ENCODE measurements at regions not wholly inside any gene's neighbourhood (a gene's known extent, or its start where the extent isn't known, plus 50 kb on each side); places are given as distances from the start of the nearest gene placed in this dataset.

GRCh38 chr7:26000841-26001240 is 151.2 kb upstream of the NFE2L3 start:
- Histone ChIP-seq H3K4me3 (no peak overlapping the region), H3K27ac (no peak overlapping the region), H3K36me3 (no peaks in the 10 kb centered on the region), H3K9me3 (no peaks in the 10 kb centered on the region), H3K4me1 (peaks cover 0 to 10% (median 0%) of the 10 kb centered on the region in 4 donors), H3K27me3 (no peaks in the 10 kb centered on the region)
- TF ChIP-seq CTCF (IDR thresholded peaks at IDR 0.05) (no peak), POLR2AphosphoS5 (IDR thresholded peaks at IDR 0.05) (no peak), POLR2A (IDR thresholded peaks at IDR 0.05) (no peak)
- WGBS, 2 donors: 81 to 84% methylated on average over 3 of the region's 3 CpGs
- intact Hi-C loops (cut with DNase I): no loop called here
- DNase-seq: no peak

- Histone ChIP-seq H3K9me3 (no peaks in the 10 kb centered on the region), H3K27me3 (no peaks in the 10 kb centered on the region), H3K4me3 (no peak overlapping the region), H3K4me1 (peaks cover 0 to 10% (median 0%) of the 10 kb centered on the region in 4 donors), H3K27ac (no peak overlapping the region), H3K36me3 (no peaks in the 10 kb centered on the region)
- intact Hi-C loops (cut with DNase I): no loop called here
- TF ChIP-seq EP300 (IDR thresholded peaks at IDR 0.05) (no peak), POLR2A (IDR thresholded peaks at IDR 0.05) (no peak), POLR2AphosphoS5 (IDR thresholded peaks at IDR 0.05) (no peak), CTCF (IDR thresholded peaks at IDR 0.05) (no peak)
- DNase-seq: no peak
- 22 to 65% methylated on average over 5 of the region's 5 CpGs for WGBS, 2 donors
These were observed 150.2 kb upstream of the NFE2L3 start for GRCh38 chr7:26001662-26002244.

GRCh38 chr7:26005683-26006410 is 146.2 kb upstream of the NFE2L3 start:
- Histone ChIP-seq H3K36me3 (no peaks in the 10 kb centered on the region), H3K4me3 (no peak overlapping the region), H3K4me1 (peaks cover 0 to 10% (median 0%) of the 10 kb centered on the region in 4 donors), H3K27me3 (no peaks in the 10 kb centered on the region), H3K9me3 (no peaks in the 10 kb centered on the region), H3K27ac (no peak overlapping the region)
- TF ChIP-seq POLR2AphosphoS5 (IDR thresholded peaks at IDR 0.05) (no peak), CTCF (IDR thresholded peaks at IDR 0.05) (no peak)
- WGBS, 2 donors: 64 to 78% methylated on average over 12 of the region's 12 CpGs
- DNase-seq: no peak
- intact Hi-C loops (cut with DNase I): no loop called here

GRCh38 chr7:26006426-26006825 is 145.6 kb upstream of the NFE2L3 start:
- Histone ChIP-seq H3K27ac (no peak overlapping the region), H3K4me1 (peaks cover 0 to 10% (median 0%) of the 10 kb centered on the region in 4 donors), H3K4me3 (no peak overlapping the region), H3K9me3 (no peaks in the 10 kb centered on the region), H3K36me3 (no peaks in the 10 kb centered on the region), H3K27me3 (no peaks in the 10 kb centered on the region)
- TF ChIP-seq POLR2AphosphoS5 (IDR thresholded peaks at IDR 0.05) (no peak), POLR2A (IDR thresholded peaks at IDR 0.05) (no peak), EP300 (IDR thresholded peaks at IDR 0.05) (no peak), CTCF (IDR thresholded peaks at IDR 0.05) (no peak)
- intact Hi-C loops (cut with DNase I): no loop called here
- 89 to 92% methylated on average over 4 of the region's 4 CpGs for WGBS, 2 donors
- no peak for DNase-seq

Measured in sigmoid colon (tissue), 6 donors.